Spleen (tissue), 11 donors: ENCODE measurements at regions not wholly inside any gene's neighbourhood (a gene's known extent, or its start where the extent isn't known, plus 50 kb on each side); places are given as distances from the start of the nearest gene placed in this dataset.

ENCODE experiments used
- DNase-seq: peaks from one replicate; pipeline ENCODE4 v3.0.0-alpha.2; 2020
- H3K27ac ChIP-seq, 8 donors: fragments of 200-600 bp; sonication (generic) in 7 of 8; 1 replicate in 4 of 8; 2 replicates in 4 of 8; pipeline versions ENCODE4 v1.5.0 to v1.8.0; 2016 to 2021; ENCODE audit warnings: inconsistent platforms in 4 of 8, mild to moderate bottlenecking in 4 of 8, moderate library complexity in 1 of 8
- H3K27me3 ChIP-seq, 7 donors: fragments of 200-600 bp; sonication (generic) in 6 of 7; replicated peaks in 1 of 7; 1 replicate in 4 of 7; 2 replicates in 3 of 7; pipeline versions ENCODE4 v1.5.0 to v1.8.0; 2016 to 2021; ENCODE audit warnings: inconsistent platforms in 3 of 7, mild to moderate bottlenecking in 1 of 7
- H3K36me3 ChIP-seq, 6 donors: fragments of 200-600 bp; sonication (generic) in 5 of 6; 1 replicate in 4 of 6; 2 replicates in 2 of 6; pipeline versions ENCODE4 v1.5.0 to v1.8.0; 2016 to 2021; ENCODE audit warnings: inconsistent platforms in 2 of 6
- H3K4me1 ChIP-seq, 6 donors: fragments of 200-600 bp; sonication (generic) in 5 of 6; 1 replicate in 3 of 6; 2 replicates in 3 of 6; pipeline versions ENCODE4 v1.5.0 to v1.8.0; 2016 to 2021; ENCODE audit warnings: inconsistent platforms in 3 of 6
- H3K4me3 ChIP-seq, 8 donors: fragments of 200-600 bp; sonication (generic) in 7 of 8; 1 replicate in 4 of 8; 2 replicates in 4 of 8; pipeline versions ENCODE4 v1.5.0 to v1.8.0; 2016 to 2021; ENCODE audit warnings: inconsistent platforms in 4 of 8, mild to moderate bottlenecking in 4 of 8, moderate library complexity in 2 of 8
- H3K9me3 ChIP-seq, 8 donors: fragments of 200-600 bp; sonication (generic) in 7 of 8; 1 replicate in 4 of 8; 2 replicates in 4 of 8; pipeline versions ENCODE4 v1.5.0 to v1.8.0; 2016 to 2021; ENCODE audit warnings: inconsistent platforms in 4 of 8
- POLR2A ChIP-seq, 3 donors: fragments of 450-650 bp; IDR thresholded peaks; one replicate each; pipeline ENCODE4 v1.5.1; 2017; ENCODE audit warnings: antibody characterized with exemption in 3 of 3, mild to moderate bottlenecking in 1 of 3
- POLR2AphosphoS5 ChIP-seq, 3 donors: sonication (generic); formaldehyde crosslinking; IDR thresholded peaks; one replicate each; pipeline ENCODE4 v1.5.1; 2017; ENCODE audit warnings: antibody characterized with exemption in 3 of 3
- WGBS, 5 donors: extraction: QIAGEN DNeasy Blood & Tissue Kit in 3 of 5; methylation state at CpG; one replicate each; pipeline versions ENCODE4 v1.1.5 to v1.1.7; 2013 to 2018; 5-methylcytosine and 5-hydroxymethylcytosine counted together
- intact Hi-C: fragments of 100-400 bp; cut with DNase I; formaldehyde crosslinking; loops from one replicate; pipeline ENCODE4 v1.15.0; 2023; ENCODE audit warnings: low total_unique reads
- TF ChIP-seq, protein P1 (sequence below), 11 experiments: fragments of 200-600 bp in 7 of 11; fragments of 450-650 bp in 4 of 11; sonication (generic) in 4 of 11; IDR thresholded peaks in 8 of 11; conservative IDR thresholded peaks in 3 of 11; 1 replicate in 7 of 11; 2 replicates in 4 of 11; pipeline versions ENCODE4 v1.4.0 to v1.8.0; 2016 to 2021; ENCODE audit warnings: antibody characterized with exemption in 11 of 11, inconsistent platforms in 4 of 11, mild to moderate bottlenecking in 1 of 11
- donor health status: healthy with polysubstance abuse.
- donor health status: DM: no; HTN: no; CAD: no; lungs with moderate emphysema.
- donor health status: DM: no; HTN: no; CAD: no.
- donor health status: Bipolar disorder and iron deficiency.
- donor health status: healthy.
- donor health status: DM: no; HTN: no; CAD: no.
- donor health status: DM: yes; HTN: yes; CAD: no.

DNA sequence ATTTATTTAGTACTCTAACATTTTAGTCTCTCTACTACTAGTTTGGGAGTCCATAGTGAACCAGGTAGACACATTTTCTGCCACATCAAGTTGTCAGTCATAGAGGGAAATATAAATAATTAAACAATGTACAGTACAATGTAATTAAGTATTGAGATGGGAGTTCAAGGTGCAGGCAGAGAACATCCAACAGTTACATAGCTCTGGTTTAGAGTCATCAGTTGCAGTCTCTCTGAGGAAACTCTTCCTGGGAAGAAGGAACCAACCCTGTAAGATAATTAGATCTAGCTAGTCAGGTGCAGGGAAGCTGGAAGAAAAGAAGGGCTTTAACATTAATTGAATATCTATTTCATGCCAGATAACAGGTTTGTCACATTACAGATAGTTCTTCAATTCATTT is 457.9 kb upstream of the DYNLRB2 start:
- Histone ChIP-seq H3K27ac (no peak overlapping the region), H3K27me3 (peaks cover 0 to 8% (median 0%) of the 10 kb centered on the region in 7 donors), H3K36me3 (no peaks in the 10 kb centered on the region), H3K9me3 (no peaks in the 10 kb centered on the region), H3K4me1 (no peaks in the 10 kb centered on the region), H3K4me3 (no peak overlapping the region)
- intact Hi-C loops = no loop called here
- no peak for TF ChIP-seq POLR2A (IDR thresholded peaks at IDR 0.05)
- no peak for TF ChIP-seq POLR2AphosphoS5 (IDR thresholded peaks at IDR 0.05)
- TF ChIP-seq, protein P1, sequence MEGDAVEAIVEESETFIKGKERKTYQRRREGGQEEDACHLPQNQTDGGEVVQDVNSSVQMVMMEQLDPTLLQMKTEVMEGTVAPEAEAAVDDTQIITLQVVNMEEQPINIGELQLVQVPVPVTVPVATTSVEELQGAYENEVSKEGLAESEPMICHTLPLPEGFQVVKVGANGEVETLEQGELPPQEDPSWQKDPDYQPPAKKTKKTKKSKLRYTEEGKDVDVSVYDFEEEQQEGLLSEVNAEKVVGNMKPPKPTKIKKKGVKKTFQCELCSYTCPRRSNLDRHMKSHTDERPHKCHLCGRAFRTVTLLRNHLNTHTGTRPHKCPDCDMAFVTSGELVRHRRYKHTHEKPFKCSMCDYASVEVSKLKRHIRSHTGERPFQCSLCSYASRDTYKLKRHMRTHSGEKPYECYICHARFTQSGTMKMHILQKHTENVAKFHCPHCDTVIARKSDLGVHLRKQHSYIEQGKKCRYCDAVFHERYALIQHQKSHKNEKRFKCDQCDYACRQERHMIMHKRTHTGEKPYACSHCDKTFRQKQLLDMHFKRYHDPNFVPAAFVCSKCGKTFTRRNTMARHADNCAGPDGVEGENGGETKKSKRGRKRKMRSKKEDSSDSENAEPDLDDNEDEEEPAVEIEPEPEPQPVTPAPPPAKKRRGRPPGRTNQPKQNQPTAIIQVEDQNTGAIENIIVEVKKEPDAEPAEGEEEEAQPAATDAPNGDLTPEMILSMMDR (IDR thresholded peaks at IDR 0.05 in 8 of 11, conservative IDR thresholded peaks at IDR 0.05 in 3 of 11) = no peak
- DNase-seq = no peak

DNA sequence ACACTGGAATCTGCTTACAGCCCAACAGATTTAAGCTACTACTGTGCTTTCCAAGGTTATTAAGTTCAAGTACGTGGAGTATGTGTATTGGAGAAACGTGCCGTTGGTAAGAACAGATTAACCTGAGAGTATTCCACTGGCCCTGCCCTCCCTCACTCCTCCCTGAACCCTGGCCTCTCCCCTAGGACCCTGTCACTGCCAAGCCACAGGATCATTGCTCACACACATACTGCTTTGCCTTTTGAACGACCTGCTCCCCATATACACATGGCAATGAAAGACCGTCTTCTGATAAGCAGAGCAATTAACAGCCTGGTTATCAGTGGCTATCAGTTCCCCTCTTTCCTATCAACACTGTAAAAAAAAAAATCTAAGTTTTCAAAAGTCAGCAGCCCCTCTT is 458.9 kb upstream of the DYNLRB2 start:
- WGBS, 5 donors = 66 to 82% (median 75%) methylated on average over 5 of the region's 5 CpGs
- no peaks in the 10 kb centered on the region for H3K4me1 ChIP-seq
- no peaks in the 10 kb centered on the region for H3K9me3 ChIP-seq
- H3K27ac ChIP-seq = no peak overlapping the region
- no peaks in the 10 kb centered on the region for H3K36me3 ChIP-seq
- no peak overlapping the region for H3K4me3 ChIP-seq
- peaks cover 0 to 8% (median 0%) of the 10 kb centered on the region in 7 donors for H3K27me3 ChIP-seq
- intact Hi-C loops = no loop called here
- TF ChIP-seq, protein P1 (IDR thresholded peaks at IDR 0.05 in 8 of 11, conservative IDR thresholded peaks at IDR 0.05 in 3 of 11) = no peak
- no peak for TF ChIP-seq POLR2A (IDR thresholded peaks at IDR 0.05)
- no peak for TF ChIP-seq POLR2AphosphoS5 (IDR thresholded peaks at IDR 0.05)
- no peak for DNase-seq

DNA sequence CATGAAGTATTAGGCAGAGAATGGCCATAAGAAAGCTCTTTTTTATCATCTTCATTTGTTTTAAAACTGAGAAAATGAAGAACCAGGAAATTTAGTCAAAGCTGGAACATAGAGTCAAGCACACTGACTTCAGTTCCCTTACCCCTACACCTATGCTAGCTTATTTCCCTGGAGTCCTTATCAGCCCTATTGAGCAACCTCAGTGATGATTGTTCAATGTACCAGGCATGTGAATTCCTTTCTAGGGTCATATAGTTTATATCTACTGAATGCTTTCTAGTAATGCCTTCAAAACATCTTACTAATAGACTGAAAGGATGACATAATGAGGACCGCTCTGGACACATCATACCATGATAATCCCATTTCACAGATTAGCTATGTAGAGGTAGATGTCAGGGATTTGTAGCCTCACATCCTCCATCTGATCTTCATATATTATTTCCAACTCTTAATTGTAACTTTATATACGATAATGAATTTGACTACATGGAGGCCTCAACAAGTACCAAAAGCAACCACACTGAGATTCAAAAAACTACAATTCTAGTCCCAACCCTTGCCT is 460.4 kb upstream of the DYNLRB2 start:
- Histone ChIP-seq H3K27ac (no peak overlapping the region), H3K9me3 (no peaks in the 10 kb centered on the region), H3K4me3 (no peak overlapping the region), H3K36me3 (no peaks in the 10 kb centered on the region), H3K27me3 (peaks cover 0 to 8% (median 0%) of the 10 kb centered on the region in 7 donors), H3K4me1 (no peaks in the 10 kb centered on the region)
- no peak for DNase-seq
- intact Hi-C loops = no loop called here
- 87 to 100% (median 97%) methylated on average over 2 of the region's 2 CpGs for WGBS, 5 donors
- TF ChIP-seq, protein P1 (IDR thresholded peaks at IDR 0.05 in 8 of 11, conservative IDR thresholded peaks at IDR 0.05 in 3 of 11) = no peak
- TF ChIP-seq POLR2A (IDR thresholded peaks at IDR 0.05) (no peak), POLR2AphosphoS5 (IDR thresholded peaks at IDR 0.05) (no peak)

DNA sequence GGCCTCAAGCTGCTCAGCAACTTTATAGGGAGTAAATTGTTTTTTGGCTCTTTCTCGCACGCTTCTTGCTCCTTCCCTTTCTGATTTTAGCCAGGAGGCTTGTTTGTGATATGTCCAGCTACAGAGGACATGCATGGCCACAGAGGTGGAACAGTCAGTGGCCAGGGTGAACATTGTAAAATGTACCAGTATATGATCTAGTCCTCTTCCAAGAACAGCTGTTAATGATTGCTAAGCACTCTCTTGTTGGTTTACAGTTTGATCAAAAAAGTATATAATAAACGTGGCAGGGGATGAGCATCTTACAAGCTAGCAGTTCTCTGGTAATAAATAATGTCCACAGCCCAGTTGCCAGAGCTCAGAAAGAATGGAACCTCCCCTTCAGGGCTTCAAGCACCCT is 461.7 kb upstream of the DYNLRB2 start:
- TF ChIP-seq POLR2A (IDR thresholded peaks at IDR 0.05) (no peak), POLR2AphosphoS5 (IDR thresholded peaks at IDR 0.05) (no peak)
- TF ChIP-seq, protein P1 (IDR thresholded peaks at IDR 0.05 in 8 of 11, conservative IDR thresholded peaks at IDR 0.05 in 3 of 11) = no peak
- intact Hi-C loops = no loop called here
- no peaks in the 10 kb centered on the region for H3K9me3 ChIP-seq
- WGBS, 5 donors = 80 to 89% (median 86%) methylated on average over 3 of the region's 3 CpGs
- peaks cover 0 to 2% (median 0%) of the 10 kb centered on the region in 7 donors for H3K27me3 ChIP-seq
- no peaks in the 10 kb centered on the region for H3K36me3 ChIP-seq
- no peak overlapping the region for H3K27ac ChIP-seq
- H3K4me1 ChIP-seq = no peaks in the 10 kb centered on the region
- no peak overlapping the region for H3K4me3 ChIP-seq
- DNase-seq = no peak
